Heart left ventricle (tissue), 13 donors: ENCODE measurements at regions not wholly inside any gene's neighbourhood (a gene's known extent, or its start where the extent isn't known, plus 50 kb on each side); places are given as distances from the start of the nearest gene placed in this dataset.

Experiments used
- CTCF ChIP-seq, 12 donors: fragments of 200-600 bp; sonication (generic) in 4 of 12; IDR thresholded peaks; one replicate each; pipeline versions ENCODE4 v1.5.0 to v1.8.0; 2018 to 2022; ENCODE audit warnings: antibody characterized with exemption in 12 of 12, mild to moderate bottlenecking in 5 of 12
- POLR2A ChIP-seq, 2 donors: fragments of 450-650 bp; IDR thresholded peaks; one replicate each; pipeline ENCODE4 v1.6.1; 2017; ENCODE audit warnings: antibody characterized with exemption in 2 of 2, mild to moderate bottlenecking in 2 of 2, moderate library complexity in 2 of 2
- donor health status: ischemic (EF 13 %, LVEDD 7.1; RV severe dilation, severe dysfunction).
- donor health status: DM: no; HTN: yes; CAD: no.
- donor health status: DM: no; HTN: no; CAD: no.
- donor health status: ischemic (EF 25% LVEDD 6.9; RV normal size, moderate dysfunction).
- donor health status: ischemic (EF 25% LVEDD 5.7; RV mildly dilated, moderate dysfunction).
- donor health status: ischemic (EF 35%, LVEDD 5.7; RV mildly dilated, moderate dysfunction).
- donor health status: nonischemic (EF 11% LVEDD 7.7; RV severe dilation, severe dysfunction).
- donor health status: DM: yes; HTN: yes; CAD: no.
- donor health status: PGD.
- donor health status: ischemic (EF 29% LVEDD 5.4; RV normal size, mild dysfunction).
- donor health status: nonischemic (EF 23%, LVEDD 6.1; RV moderate dilation, normal function).

DNA sequence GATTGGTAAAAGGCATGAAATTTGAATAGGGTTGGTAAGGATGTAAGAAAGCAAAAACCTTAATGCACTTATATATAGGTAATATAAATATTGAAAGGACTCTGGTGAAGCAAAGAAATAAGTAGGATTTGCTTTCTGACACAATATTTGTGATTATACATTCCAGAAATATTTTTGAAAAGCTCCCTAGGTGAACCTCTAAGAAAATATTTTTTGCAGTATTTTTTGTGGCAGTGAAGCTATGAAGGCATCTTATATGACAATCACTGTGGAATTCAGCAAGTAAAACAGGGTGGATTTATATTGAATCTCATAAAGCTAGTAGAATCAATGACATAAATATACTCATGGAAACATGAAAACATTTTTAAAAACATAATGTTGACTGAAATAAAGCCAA is 119.6 kb upstream of the EPHA3 start:
- TF ChIP-seq CTCF (IDR thresholded peaks at IDR 0.05): no peak
- no peak for TF ChIP-seq POLR2A (IDR thresholded peaks at IDR 0.05)
